K562 (cell line): ENCODE measurements at regions not wholly inside any gene's neighbourhood (a gene's known extent, or its start where the extent isn't known, plus 50 kb on each side); places are given as distances from the start of the nearest gene placed in this dataset.

Experiments used
- ESRRB ChIP-seq: fragments of 250-450 bp; sonication (Bioruptor Pico); IDR thresholded peaks from 2 replicates; pipeline ENCODE4 v1.5.0; 2020; ENCODE audit warnings: mild to moderate bottlenecking, moderate library complexity, borderline replicate concordance
- MGA ChIP-seq: fragments of 450-650 bp; IDR thresholded peaks from 2 replicates; pipeline ENCODE4 v1.6.1; 2016; ENCODE audit warnings: mild to moderate bottlenecking, moderate library complexity
- PHB2 ChIP-seq: fragments of 450-650 bp; IDR thresholded peaks from 2 replicates; pipeline ENCODE4 v1.6.1; 2017; ENCODE audit warnings: low read depth
- TCF15 ChIP-seq: fragments of 250-450 bp; sonication (Bioruptor Pico); IDR thresholded peaks from 2 replicates; pipeline ENCODE4 v1.8.0; 2022; ENCODE audit warnings: moderate library complexity, mild to moderate bottlenecking, inconsistent platforms
- USF1 ChIP-seq: sonication (generic); formaldehyde crosslinking; IDR thresholded peaks from 2 replicates; pipeline ENCODE4 v1.9.0; 2022; ENCODE audit warnings: mild to moderate bottlenecking, missing genetic modification reagents
- ZNF57 ChIP-seq: fragments of 450-650 bp; formaldehyde crosslinking; IDR thresholded peaks from 2 replicates; pipeline ENCODE4 v1.4.0; 2020; ENCODE audit warnings: mild to moderate bottlenecking, moderate library complexity

DNA sequence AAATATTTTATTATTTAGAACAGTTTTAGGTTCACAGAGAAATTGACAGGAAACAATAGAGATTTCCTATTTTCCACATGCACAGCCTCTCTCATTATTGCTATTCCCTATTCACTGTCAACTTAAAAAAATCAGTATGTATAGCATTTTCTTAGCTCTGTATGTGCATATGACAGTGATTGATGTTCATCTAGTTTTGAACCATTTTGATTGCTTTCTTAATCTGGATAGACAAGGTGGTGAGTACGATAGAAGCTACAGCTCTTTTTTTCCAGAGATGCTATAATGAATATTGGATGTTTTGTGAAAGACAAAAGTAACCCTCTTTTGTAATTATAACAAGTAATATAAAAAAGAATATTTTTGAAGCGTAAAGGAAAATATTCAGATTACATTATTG, 201.2 kb upstream of the ARRDC3 start (continued):
- TF ChIP-seq MGA, result no peak
- no peak for TF ChIP-seq ZNF57 (CRISPR knock-in tag)
- no peak for TF ChIP-seq PHB2
- TF ChIP-seq TCF15, result no peak
- no peak for TF ChIP-seq USF1 (CRISPR knock-in tag)
- TF ChIP-seq ESRRB (CRISPR knock-in tag), result no peak
